Stimulated activated naive CD8-positive, alpha-beta T cell treated with anti-CD3 and anti-CD28 coated beads, Interleukin-15, amount 100 ng/mL, for 72 hours (primary cell): ENCODE measurements at regions not wholly inside any gene's neighbourhood (a gene's known extent, or its start where the extent isn't known, plus 50 kb on each side); places are given as distances from the start of the nearest gene placed in this dataset.
A peak's percentile ranks its signal among the peaks of the same experiment; 100 is the strongest.

Source experiments
- ATAC-seq: fragments of 150-1000 bp; cut with Tn5 transposase; 2 replicates; pipeline ENCODE4 v1.10.0; 2021; ENCODE audit warnings: mild to moderate bottlenecking, moderate library complexity
- DNase-seq, 2 donors: peaks; one replicate each; pipeline ENCODE4 v3.0.0; 2021 to 2022
- H3K27ac Mint-ChIP-seq, 2 donors: one replicate each; pipeline ENCODE4 v1.8.0; 2022; ENCODE audit warnings: mild to moderate bottlenecking in 2 of 2, mixed read lengths in 2 of 2, moderate library complexity in 2 of 2
- H3K27me3 Mint-ChIP-seq: one replicate; pipeline ENCODE4 v1.8.0; 2022; ENCODE audit warnings: mixed read lengths
- H3K4me1 Mint-ChIP-seq: one replicate; pipeline ENCODE4 v1.8.0; 2022; ENCODE audit warnings: mild to moderate bottlenecking, mixed read lengths
- H3K4me3 Mint-ChIP-seq, 2 donors: one replicate each; pipeline ENCODE4 v1.8.0; 2022; ENCODE audit warnings: mild to moderate bottlenecking in 2 of 2, mixed read lengths in 2 of 2, moderate library complexity in 1 of 2
- H3K9me3 Mint-ChIP-seq, 2 donors: one replicate each; pipeline ENCODE4 v1.8.0; 2022; ENCODE audit warnings: mixed read lengths in 2 of 2

DNA sequence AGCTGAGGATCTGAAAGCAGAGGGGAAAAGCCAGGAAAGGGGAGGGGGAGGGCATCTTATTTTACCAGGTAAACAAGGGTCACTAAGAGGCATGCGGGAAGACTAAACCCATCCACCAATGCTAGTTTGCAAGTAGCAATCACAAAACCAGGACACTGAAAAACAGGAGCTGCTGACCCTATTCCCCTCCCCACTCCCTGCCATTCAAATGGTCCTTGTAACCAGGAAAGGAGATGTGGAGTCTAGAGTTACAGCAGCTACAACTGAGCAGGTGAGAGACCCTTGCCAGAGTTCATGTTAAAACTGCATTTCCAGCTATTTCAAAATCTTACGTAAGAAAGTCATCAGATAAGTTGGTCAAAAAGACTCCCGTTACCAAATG is 85.3 kb upstream of the SIMC1 start:
- no peak overlapping the region for H3K4me3 Mint-ChIP-seq
- H3K27ac Mint-ChIP-seq = no peak overlapping the region
- no peaks in the 10 kb centered on the region for H3K4me1 Mint-ChIP-seq

DNA sequence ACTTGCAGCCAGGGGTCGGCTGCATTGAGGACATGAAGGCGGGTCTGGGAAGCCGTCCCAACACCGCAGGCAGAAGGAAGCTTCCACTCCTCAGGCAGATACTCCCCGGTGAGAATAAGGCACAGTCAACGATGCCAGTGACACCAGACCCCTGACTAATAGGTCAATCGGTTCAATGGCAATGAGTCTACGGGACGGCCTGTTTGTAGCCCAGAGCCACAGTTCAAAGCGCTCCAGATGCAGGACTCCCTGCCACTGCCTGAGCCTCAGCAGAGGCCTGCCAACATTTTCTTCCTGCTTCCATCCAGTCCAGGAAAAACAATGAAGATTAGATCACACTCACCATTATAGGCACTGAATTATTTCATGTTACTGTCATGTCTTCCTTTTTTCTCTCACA is 84.5 kb upstream of the SIMC1 start:
- Mint-ChIP-seq H3K4me3 (no peak overlapping the region), H3K27ac (no peak overlapping the region), H3K4me1 (no peaks in the 10 kb centered on the region), H3K9me3 (no peaks in the 10 kb centered on the region), H3K27me3 (peaks cover 32% of the 10 kb centered on the region)
- DNase-seq (no peak), ATAC-seq (no peak)

More for the DNA sequence above, 85.3 kb upstream of the SIMC1 start:
- peaks cover 32% of the 10 kb centered on the region for H3K27me3 Mint-ChIP-seq
- DNase-seq (no peak), ATAC-seq (no peak)
- no peaks in the 10 kb centered on the region for H3K9me3 Mint-ChIP-seq

DNA sequence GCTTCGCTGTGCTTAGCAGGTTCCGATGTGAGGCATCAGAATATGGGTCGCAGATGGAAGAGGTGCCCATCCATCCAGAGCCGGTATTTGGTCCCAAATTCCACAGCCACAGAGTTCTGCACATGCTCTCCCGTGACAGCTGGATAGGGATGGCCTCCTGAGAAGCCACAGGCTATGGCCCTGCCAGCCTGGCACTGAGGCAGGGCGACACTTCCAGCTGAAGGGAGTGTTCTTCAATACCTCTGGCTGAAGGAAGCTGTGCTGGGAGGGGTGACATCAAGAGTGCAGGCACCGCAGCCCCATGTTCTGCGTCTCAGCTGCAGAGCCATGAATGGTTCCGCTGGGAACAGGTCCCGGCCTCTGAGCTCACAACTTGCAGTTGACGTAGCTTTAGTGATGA is 83.4 kb upstream of the SIMC1 start:
- no peaks in the 10 kb centered on the region for H3K4me1 Mint-ChIP-seq

GRCh38 chr5:176155922-176156359 is 82.3 kb upstream of the SIMC1 start:
- peaks cover 32% of the 10 kb centered on the region for H3K27me3 Mint-ChIP-seq
- H3K9me3 Mint-ChIP-seq = no peaks in the 10 kb centered on the region
- H3K27ac Mint-ChIP-seq = no peak overlapping the region
- H3K4me3 Mint-ChIP-seq = no peak overlapping the region
- DNase-seq (no peak), ATAC-seq (no peak)
- no peaks in the 10 kb centered on the region for H3K4me1 Mint-ChIP-seq

More for the DNA sequence above, 83.4 kb upstream of the SIMC1 start:
- Mint-ChIP-seq H3K4me3 (no peak overlapping the region), H3K27me3 (peaks cover 32% of the 10 kb centered on the region), H3K27ac (no peak overlapping the region), H3K9me3 (no peaks in the 10 kb centered on the region)
- DNase-seq (no peak), ATAC-seq (no peak)

DNA sequence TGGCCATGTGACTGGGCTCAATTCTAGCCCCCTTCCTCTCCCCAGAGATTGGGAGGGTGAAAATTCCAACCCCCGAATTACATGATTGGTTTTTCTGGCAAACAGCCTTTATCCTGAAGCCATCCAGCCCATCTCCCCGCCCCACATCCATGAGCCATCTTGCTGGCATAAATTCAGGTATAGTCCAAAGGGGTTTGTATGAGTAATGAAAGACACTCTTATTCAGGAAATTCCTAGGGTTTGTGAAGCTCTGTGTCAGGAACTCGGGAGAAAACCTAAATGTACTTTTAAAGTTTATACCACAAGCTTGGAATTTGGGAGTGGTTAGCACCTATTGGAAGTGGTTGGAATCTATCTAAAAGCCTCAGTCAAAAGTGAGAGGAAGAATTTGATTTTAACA is 80.6 kb upstream of the SIMC1 start:
- DNase-seq (no peak), ATAC-seq (no peak)
- H3K9me3 Mint-ChIP-seq = no peaks in the 10 kb centered on the region
- H3K4me3 Mint-ChIP-seq = no peak overlapping the region
- no peak overlapping the region for H3K27ac Mint-ChIP-seq
- peaks cover 23% of the 10 kb centered on the region for H3K27me3 Mint-ChIP-seq
- H3K4me1 Mint-ChIP-seq = no peaks in the 10 kb centered on the region

DNA sequence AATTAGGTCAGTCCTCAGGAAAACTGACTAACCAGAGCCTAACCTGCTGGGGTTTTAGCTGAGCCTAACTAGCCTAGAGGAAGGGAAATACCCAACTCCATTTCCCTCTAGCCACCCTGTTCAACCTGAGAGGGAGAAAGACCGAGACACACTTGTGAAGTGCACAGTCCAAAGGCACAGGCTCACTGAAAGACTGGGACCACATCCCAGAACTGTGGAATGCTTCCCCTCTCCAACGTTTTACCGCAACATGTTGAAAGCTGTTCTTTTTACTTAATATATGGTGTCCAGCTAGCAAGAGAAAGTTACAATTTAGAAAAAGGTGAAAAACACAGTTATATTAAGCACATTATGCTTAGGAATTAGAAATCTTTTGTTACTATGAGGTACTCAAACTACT is 76.8 kb upstream of the SIMC1 start:
- no peak overlapping the region for H3K27ac Mint-ChIP-seq
- peaks cover 36% of the 10 kb centered on the region for H3K27me3 Mint-ChIP-seq
- no peak overlapping the region for H3K4me3 Mint-ChIP-seq
- ATAC-seq (no peak), DNase-seq (no peak)
- H3K4me1 Mint-ChIP-seq = no peaks in the 10 kb centered on the region
- no peaks in the 10 kb centered on the region for H3K9me3 Mint-ChIP-seq

DNA sequence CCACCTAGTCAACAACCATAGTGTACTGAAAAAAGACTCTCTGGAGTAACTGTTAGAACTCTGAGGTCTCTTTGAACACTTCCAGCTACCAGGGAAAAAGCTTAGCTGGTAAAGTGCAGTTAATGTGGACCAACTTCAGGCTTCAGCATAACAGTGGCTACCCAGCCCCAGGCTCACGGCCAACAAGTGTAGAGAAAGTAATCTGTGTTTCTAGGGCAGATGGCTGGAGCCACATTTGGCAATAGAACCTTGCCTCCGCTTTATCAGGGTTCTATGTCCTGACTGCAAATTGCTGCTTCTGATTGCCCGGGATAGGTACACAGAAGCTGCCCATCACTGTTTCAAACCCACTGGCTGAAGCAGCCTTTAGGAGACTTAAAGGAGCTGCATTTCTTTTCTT is 76.0 kb upstream of the SIMC1 start:
- no peak overlapping the region for H3K27ac Mint-ChIP-seq
- no peak for DNase-seq
- peaks cover 28% of the 10 kb centered on the region for H3K27me3 Mint-ChIP-seq
- no peak for ATAC-seq
- no peak overlapping the region for H3K4me3 Mint-ChIP-seq
- H3K4me1 Mint-ChIP-seq = no peaks in the 10 kb centered on the region
- H3K9me3 Mint-ChIP-seq = no peaks in the 10 kb centered on the region

DNA sequence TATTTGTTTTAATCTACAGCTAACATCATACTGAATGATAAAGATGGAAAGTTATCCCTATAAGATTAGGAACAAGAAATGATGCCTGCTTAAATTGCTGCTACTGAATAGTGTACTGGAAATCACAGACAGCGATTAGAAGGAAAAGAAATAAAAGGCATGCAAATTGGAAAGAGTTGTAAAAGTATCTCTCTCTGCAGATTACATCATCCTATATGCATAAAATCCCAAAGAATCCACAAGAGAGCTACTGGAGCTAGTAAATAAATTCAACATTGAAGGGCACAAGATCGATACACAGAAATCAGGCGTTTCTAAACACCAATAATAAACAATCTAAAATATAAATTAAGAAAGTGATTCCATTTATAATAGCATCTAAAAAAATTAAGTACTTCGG is 75.3 kb upstream of the SIMC1 start:
- H3K4me3 Mint-ChIP-seq = no peak overlapping the region
- ATAC-seq = no peak
- H3K4me1 Mint-ChIP-seq = no peaks in the 10 kb centered on the region
- peaks cover 27% of the 10 kb centered on the region for H3K27me3 Mint-ChIP-seq
- H3K27ac Mint-ChIP-seq = no peak overlapping the region
- no peaks in the 10 kb centered on the region for H3K9me3 Mint-ChIP-seq
- no peak for DNase-seq

DNA sequence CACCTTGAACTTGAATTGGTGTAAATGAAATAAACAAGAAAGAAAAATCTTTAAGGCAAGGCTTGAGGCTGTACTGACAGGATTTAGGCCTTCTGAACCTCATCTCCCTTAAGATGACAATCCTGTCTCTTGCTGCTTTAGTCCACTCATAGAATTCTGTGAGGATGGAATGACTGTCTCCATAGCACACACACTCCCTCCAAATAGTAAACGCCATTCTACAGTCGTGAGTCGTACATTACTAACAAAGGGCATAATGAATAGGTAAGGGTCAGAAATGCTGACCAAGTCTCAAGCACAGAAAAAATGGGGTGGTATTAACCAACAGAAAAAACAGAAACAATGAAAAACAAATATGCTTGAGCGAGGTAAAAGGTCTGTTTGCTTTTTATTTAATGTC is 71.8 kb upstream of the SIMC1 start:
- Mint-ChIP-seq H3K4me1 (no peaks in the 10 kb centered on the region), H3K9me3 (no peaks in the 10 kb centered on the region), H3K27me3 (peaks cover 43% of the 10 kb centered on the region), H3K4me3 (no peak overlapping the region), H3K27ac (no peak overlapping the region)
- ATAC-seq (no peak), DNase-seq (no peak)

GRCh38 chr5:176167800-176168199 is 70.4 kb upstream of the SIMC1 start:
- H3K27me3 Mint-ChIP-seq = peaks cover 40% of the 10 kb centered on the region
- no peaks in the 10 kb centered on the region for H3K4me1 Mint-ChIP-seq
- no peaks in the 10 kb centered on the region for H3K9me3 Mint-ChIP-seq
- DNase-seq (no peak), ATAC-seq (no peak)
- H3K27ac Mint-ChIP-seq = no peak overlapping the region
- H3K4me3 Mint-ChIP-seq = no peak overlapping the region

GRCh38 chr5:176169393-176170063 is 68.7 kb upstream of the SIMC1 start:
- H3K27me3 Mint-ChIP-seq = peaks cover 31% of the 10 kb centered on the region
- no peak overlapping the region for H3K4me3 Mint-ChIP-seq
- no peak for DNase-seq

GRCh38 chr5:176170084-176170483 is 68.1 kb upstream of the SIMC1 start:
- Mint-ChIP-seq H3K4me3 (no peak overlapping the region), H3K27me3 (peaks cover 29% of the 10 kb centered on the region), H3K27ac (no peak overlapping the region), H3K9me3 (no peaks in the 10 kb centered on the region), H3K4me1 (no peaks in the 10 kb centered on the region)
- DNase-seq = no peak
- no peak for ATAC-seq

More at GRCh38 chr5:176169393-176170063, 68.7 kb upstream of the SIMC1 start:
- ATAC-seq = no peak
- Mint-ChIP-seq H3K9me3 (no peaks in the 10 kb centered on the region), H3K4me1 (no peaks in the 10 kb centered on the region), H3K27ac (no peak overlapping the region)

- no peak for DNase-seq
- no peak for ATAC-seq
- Mint-ChIP-seq H3K27ac (peak overlapping the region in 1 of 2 donors; percentile 46), H3K4me3 (no peak overlapping the region), H3K4me1 (no peaks in the 10 kb centered on the region), H3K9me3 (no peaks in the 10 kb centered on the region), H3K27me3 (peaks cover 39% of the 10 kb centered on the region)
Observed at GRCh38 chr5:176171171-176171760, 67.0 kb upstream of the SIMC1 start.

DNA sequence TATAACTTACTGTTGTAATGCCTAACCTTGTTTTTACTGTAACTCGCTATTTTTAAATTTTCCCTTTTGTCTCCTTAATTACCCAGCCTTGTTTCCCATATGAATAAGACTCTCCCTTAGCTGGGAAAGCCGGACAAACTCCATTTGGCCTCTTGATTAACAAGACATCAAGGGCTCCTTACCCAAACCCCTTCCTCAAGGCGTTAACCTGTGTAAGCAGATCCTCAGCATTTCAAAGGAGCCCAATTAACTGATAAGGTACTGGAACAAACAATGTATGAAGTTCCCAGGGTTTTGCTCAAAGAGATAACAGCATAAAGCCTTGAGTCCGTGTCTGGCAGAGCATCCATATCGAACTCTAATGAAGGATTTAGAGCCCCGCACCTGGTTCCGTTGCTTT is 66.0 kb upstream of the SIMC1 start:
- Mint-ChIP-seq H3K9me3 (no peaks in the 10 kb centered on the region), H3K27me3 (peaks cover 49% of the 10 kb centered on the region), H3K4me3 (no peak overlapping the region), H3K4me1 (no peaks in the 10 kb centered on the region), H3K27ac (no peak overlapping the region)
- DNase-seq (no peak), ATAC-seq (no peak)

DNA sequence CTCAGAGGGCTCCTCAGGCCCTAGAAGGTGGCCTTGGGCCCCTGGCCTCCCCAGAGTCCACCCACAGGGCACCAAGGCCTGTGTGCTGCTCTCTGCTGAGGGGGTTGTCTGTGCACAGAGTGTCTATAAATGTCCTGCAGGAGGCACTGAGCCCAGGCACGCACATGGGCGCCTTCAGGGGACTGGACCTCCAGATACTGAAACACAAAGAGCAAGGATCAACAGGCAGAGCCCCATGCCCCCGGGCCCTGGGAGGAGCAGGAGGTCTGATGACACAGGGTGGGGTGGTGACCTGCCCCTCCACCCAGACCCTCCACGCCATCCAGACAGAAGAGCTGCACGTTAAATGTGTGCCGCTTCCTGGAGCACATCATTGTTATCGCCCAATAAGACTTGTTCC is 64.6 kb upstream of the SIMC1 start:
- H3K9me3 Mint-ChIP-seq = peaks cover 0 to 6% of the 10 kb centered on the region in 2 donors
- DNase-seq (no peak), ATAC-seq (no peak)
- H3K4me1 Mint-ChIP-seq = no peaks in the 10 kb centered on the region
- no peak overlapping the region for H3K27ac Mint-ChIP-seq
- no peak overlapping the region for H3K4me3 Mint-ChIP-seq
- peaks cover 57% of the 10 kb centered on the region for H3K27me3 Mint-ChIP-seq

- ATAC-seq (no peak), DNase-seq (no peak)
- Mint-ChIP-seq H3K27ac (no peak overlapping the region), H3K4me3 (no peak overlapping the region), H3K9me3 (peaks cover 0 to 7% of the 10 kb centered on the region in 2 donors), H3K4me1 (no peaks in the 10 kb centered on the region), H3K27me3 (peaks cover 58% of the 10 kb centered on the region)
Observed at GRCh38 chr5:176174345-176175025, 63.7 kb upstream of the SIMC1 start.
